Suprapubic skin (tissue), 4 donors: ENCODE measurements at regions not wholly inside any gene's neighbourhood (a gene's known extent, or its start where the extent isn't known, plus 50 kb on each side); places are given as distances from the start of the nearest gene placed in this dataset.

Experiments used
- CTCF ChIP-seq, 2 donors: fragments of 200-600 bp in 1 of 2; fragments of 450-650 bp in 1 of 2; sonication (generic) in 1 of 2; IDR thresholded peaks; one replicate each; pipeline ENCODE4 v1.5.1; 2016 to 2019; ENCODE audit warnings: antibody characterized with exemption in 2 of 2, mild to moderate bottlenecking in 1 of 2, moderate library complexity in 1 of 2
- POLR2A ChIP-seq, 2 donors: fragments of 450-650 bp; IDR thresholded peaks; one replicate each; pipeline ENCODE4 v1.6.1; 2017; ENCODE audit warnings: antibody characterized with exemption in 2 of 2, mild to moderate bottlenecking in 2 of 2, moderate library complexity in 2 of 2
- POLR2AphosphoS5 ChIP-seq, 3 donors: sonication (generic); formaldehyde crosslinking; IDR thresholded peaks; one replicate each; pipeline ENCODE4 v1.6.1; 2017; ENCODE audit warnings: antibody characterized with exemption in 3 of 3

- TF ChIP-seq POLR2A (IDR thresholded peaks at IDR 0.05) (no peak), CTCF (IDR thresholded peaks at IDR 0.05) (no peak), POLR2AphosphoS5 (IDR thresholded peaks at IDR 0.05) (no peak)
Observed at GRCh38 chr4:147139455-147140198, 194.0 kb upstream of the TTC29 start.
